EL (cell line): ENCODE measurements at regions not wholly inside any gene's neighbourhood (a gene's known extent, or its start where the extent isn't known, plus 50 kb on each side); places are given as distances from the start of the nearest gene placed in this dataset.
"Not testable (repeated sequence)": the region's sequence is repeated elsewhere in the genome, so short reads cannot be mapped to it uniquely, and the experiment has no call there.

Source experiments
- DNase-seq: peaks from one replicate; pipeline ENCODE4 v3.0.0-alpha.2; 2016

DNA sequence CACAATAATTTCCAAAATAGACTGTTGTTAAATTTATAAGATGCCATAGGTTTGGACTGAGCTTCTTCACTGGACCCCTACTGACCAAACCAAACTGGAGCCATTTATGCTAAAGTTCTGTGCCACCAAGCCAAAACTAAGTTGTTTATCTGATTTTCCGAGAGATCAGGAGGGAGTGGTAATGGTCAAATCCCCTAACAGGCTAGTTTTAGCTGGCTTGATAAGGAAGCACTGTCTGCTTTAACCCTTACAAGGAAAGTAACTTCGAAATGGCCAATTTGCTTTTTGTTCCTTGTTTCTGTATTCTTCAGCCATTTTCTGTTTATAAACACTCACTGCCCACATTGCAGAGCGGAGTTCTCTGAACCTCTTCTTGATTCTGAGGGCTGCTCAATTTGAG lies 246.8 kb upstream of the TUT7 start:
- no peak for DNase-seq

DNA sequence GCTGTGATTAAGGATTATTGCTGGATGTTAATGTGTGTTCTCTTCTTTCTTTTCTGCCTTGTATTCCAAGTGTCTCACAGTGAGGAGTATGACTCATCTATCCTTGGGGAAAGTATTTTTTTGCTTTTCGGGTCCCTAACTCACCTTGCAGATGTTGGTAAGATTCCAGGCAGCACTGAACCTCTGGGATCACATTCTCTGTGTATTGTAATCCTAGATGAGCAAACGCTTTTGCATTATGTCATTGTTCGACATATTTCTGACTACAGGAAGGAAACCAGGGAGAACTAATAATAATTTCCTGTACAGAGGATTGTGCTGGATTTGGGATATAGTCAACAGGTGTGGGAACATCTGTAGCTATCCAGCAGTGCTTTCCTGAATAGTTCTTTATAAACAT lies 246.1 kb upstream of the TUT7 start:
- DNase-seq: peak; percentile 11

DNA sequence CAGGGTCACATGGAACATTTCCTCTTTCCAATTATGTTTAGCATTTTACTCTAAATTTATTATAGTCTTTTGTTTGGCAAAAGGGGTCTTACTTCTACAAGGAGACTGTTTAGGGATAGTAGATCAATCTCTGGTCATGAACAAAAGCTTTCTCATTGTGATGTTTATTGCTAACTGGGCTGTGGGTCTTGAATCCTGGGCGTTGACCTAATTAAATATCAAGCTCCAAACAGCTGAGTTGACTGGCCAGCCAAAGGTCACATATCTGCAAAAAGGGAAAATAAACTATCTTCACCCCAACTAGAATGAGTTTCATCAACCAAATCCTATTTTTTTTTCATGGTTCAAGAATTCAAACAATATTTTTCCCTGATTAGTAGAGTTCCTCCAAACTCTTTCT lies 245.4 kb upstream of the TUT7 start:
- DNase-seq: no peak

GRCh38 chr9:86598411-86599239 lies 244.4 kb upstream of the TUT7 start:
- DNase-seq: no peak

DNA sequence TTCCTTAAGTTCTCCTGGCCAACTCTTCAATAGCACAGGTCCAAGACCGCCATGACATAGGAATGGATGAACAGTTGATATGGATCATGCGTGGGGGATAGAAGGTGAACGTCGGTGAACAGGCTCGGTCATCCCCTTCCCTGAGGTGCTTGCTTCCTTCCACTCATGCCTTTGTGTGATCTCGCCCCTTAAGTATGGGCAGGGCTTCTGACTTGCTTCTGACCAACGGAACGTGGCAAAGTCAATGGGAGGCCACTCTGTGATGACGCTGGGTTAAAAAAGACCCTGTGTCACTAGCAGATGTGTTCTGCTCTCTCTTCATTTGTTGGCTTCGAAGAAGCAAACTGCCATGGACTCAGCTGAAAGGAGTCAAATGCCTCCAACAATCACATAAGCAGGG lies 240.5 kb upstream of the TUT7 start:
- DNase-seq: no peak

- no peak for DNase-seq
Measured at GRCh38 chr9:86591472-86591871, 237.3 kb upstream of the TUT7 start.

DNA sequence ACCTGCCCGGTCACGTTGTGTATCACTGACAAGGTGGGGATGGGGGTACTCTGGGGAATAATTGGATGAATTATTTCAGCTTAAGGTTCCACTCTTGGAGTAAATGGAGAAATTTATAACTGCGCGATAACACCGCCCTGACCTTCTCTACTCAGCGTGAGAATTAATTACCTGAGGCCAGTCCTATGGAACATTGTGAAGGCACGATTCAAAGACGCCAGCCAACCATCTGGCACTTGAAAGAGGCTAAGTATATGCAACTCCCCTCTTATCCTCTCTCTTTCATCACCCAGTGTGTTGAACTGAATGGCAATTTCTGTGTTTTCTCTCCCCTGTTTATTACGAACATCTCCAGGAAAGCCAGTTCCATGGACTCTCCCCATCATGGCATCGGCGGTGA lies 235.5 kb upstream of the TUT7 start:
- DNase-seq: no peak

GRCh38 chr9:86589273-86589672 lies 235.1 kb upstream of the TUT7 start:
- no peak for DNase-seq

GRCh38 chr9:86586144-86586494 lies 231.9 kb upstream of the TUT7 start:
- no peak for DNase-seq

- DNase-seq: no peak
Measured at GRCh38 chr9:86585422-86586143, 231.4 kb upstream of the TUT7 start.

GRCh38 chr9:86580688-86581087 lies 226.5 kb upstream of the TUT7 start:
- DNase-seq: no peak

GRCh38 chr9:86578722-86579121 lies 224.5 kb upstream of the TUT7 start:
- no peak for DNase-seq

GRCh38 chr9:86577420-86578333 lies 223.5 kb upstream of the TUT7 start:
- DNase-seq: no peak

GRCh38 chr9:86575825-86576525 lies 221.8 kb upstream of the TUT7 start:
- DNase-seq: no peak

DNA sequence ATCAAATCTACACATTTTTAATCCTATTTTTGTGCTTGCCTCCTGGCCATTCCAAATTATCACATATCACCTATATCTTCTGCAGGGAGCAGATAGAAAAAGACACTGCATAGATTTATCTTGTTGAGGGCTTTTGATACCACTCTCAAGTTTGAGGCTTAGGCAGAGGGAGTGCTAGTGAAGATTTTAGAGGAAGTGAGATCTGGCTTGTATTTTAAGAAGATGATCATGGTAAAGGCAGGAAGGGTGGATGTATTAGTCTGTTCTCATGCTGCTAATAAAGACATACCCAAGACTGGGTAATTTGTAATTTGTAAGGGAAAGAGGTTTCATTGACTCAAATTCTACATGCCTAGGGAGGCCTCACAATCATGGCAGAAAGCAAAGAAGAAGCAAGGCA lies 220.9 kb upstream of the TUT7 start:
- no peak for DNase-seq

GRCh38 chr9:86573886-86574285 lies 219.7 kb upstream of the TUT7 start:
- DNase-seq: no peak

- DNase-seq: no peak
Measured at GRCh38 chr9:86572904-86573303, 218.7 kb upstream of the TUT7 start.

DNA sequence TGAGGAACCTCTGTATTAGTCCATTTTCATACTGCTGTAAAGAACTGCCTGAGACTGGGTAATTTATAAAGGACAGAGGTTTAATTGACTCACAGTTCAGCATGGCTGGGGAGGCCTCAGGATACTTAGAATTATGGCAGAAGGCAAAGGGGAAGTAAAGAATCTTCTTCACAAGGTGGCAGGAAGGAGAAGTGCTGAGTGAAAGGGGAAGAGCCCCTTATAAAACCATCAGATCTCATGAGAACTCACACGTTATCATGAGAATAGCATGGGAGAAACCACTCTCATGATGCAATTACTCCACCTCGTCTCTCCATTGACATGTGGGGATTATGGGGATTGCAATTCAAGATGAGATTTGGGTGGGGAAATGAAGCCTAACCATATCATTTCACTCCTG lies 211.4 kb upstream of the TUT7 start:
- not testable (repeated sequence) for DNase-seq

- DNase-seq: no peak
Measured at GRCh38 chr9:86563936-86564335, 209.7 kb upstream of the TUT7 start.

- DNase-seq: peak; percentile 50
Measured at GRCh38 chr9:86563350-86563749, 209.1 kb upstream of the TUT7 start.

DNA sequence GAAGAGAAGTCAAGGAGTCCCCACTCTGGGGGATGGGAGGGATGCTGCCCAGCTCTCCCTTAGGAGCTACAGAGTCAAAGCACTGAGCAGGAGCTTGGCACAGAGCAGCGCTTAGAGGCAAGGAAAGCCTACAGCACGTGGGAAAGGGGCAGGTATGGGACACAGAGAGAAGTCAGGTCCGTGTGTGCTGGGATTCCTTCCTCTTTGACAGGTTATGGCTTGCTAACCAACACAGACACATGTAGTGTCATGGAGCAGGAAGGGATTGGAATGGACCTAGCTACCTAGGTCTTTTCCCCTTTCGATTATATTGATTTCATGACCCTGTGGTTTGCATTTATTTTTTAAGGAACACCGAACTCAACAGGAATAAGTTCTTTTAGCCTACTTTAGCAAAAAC lies 208.5 kb upstream of the TUT7 start:
- no peak for DNase-seq

DNA sequence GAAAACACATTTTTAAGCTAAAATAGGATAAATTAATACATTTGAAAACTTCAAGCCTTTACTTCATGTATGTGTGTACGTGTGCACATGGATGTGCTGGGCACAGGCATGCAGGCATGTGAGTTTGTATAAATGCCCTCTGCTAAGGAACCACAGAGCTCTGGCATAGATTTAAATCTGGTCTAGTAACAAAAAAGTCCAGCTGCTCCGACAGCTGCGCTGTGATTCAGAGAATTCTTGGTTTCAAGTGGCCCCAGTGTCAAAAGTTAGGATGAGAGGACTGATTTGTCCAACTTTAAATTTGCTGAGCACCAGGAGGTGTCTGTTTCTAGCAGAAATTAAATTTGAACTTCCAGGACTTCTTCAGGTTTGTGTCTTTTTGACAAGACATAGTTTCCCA lies 203.7 kb upstream of the TUT7 start:
- DNase-seq: no peak
